HG03039 (cell line): ENCODE measurements at regions not wholly inside any gene's neighbourhood (a gene's known extent, or its start where the extent isn't known, plus 50 kb on each side); places are given as distances from the start of the nearest gene placed in this dataset.
"Not testable (repeated sequence)": the region's sequence is repeated elsewhere in the genome, so short reads cannot be mapped to it uniquely, and the experiment has no call there.

Experiments used
- ATAC-seq: cut with Tn5 transposase; IDR thresholded peaks from one replicate; pipeline ENCODE4 v1.9.1; 2021; ENCODE audit warnings: mild to moderate bottlenecking, moderate library complexity; ENCODE audit not compliant: unreplicated experiment

GRCh38 chr1:166488327-166488726 is 321.5 kb upstream of the FAM78B start:
- no peak for ATAC-seq

GRCh38 chr1:166489356-166489669 is 322.5 kb upstream of the FAM78B start:
- ATAC-seq, result no peak

GRCh38 chr1:166489670-166490436 is 323.1 kb upstream of the FAM78B start:
- peak; percentile 70 for ATAC-seq

GRCh38 chr1:166490437-166490991 is 323.7 kb upstream of the FAM78B start:
- ATAC-seq, result peak; percentile 60

GRCh38 chr1:166493765-166494164 is 327.0 kb upstream of the FAM78B start:
- not testable (repeated sequence) for ATAC-seq

GRCh38 chr1:166507347-166507746 is 331.9 kb upstream of the POGK start:
- no peak for ATAC-seq

- no peak for ATAC-seq
Observed at GRCh38 chr1:166511761-166512160, 327.5 kb upstream of the POGK start.

GRCh38 chr1:166514067-166514466 is 325.2 kb upstream of the POGK start:
- ATAC-seq, result no peak

GRCh38 chr1:166527752-166528151 is 311.5 kb upstream of the POGK start:
- no peak for ATAC-seq

GRCh38 chr1:166538646-166539045 is 300.6 kb upstream of the POGK start:
- ATAC-seq, result no peak

GRCh38 chr1:166544036-166544435 is 295.2 kb upstream of the POGK start:
- no peak for ATAC-seq

- no peak for ATAC-seq
Observed at GRCh38 chr1:166544561-166544960, 294.7 kb upstream of the POGK start.

- ATAC-seq, result no peak
Observed at GRCh38 chr1:166552706-166553105, 286.6 kb upstream of the POGK start.

- ATAC-seq, result no peak
Observed at GRCh38 chr1:166570954-166571353, 268.3 kb upstream of the POGK start.

- ATAC-seq, result no peak
Observed at GRCh38 chr1:166573199-166573598, 266.1 kb upstream of the POGK start.

- no peak for ATAC-seq
Observed at GRCh38 chr1:166579557-166580501, 259.4 kb upstream of the POGK start.

- no peak for ATAC-seq
Observed at GRCh38 chr1:166588741-166589140, 250.5 kb upstream of the POGK start.

GRCh38 chr1:166590161-166590560 is 249.1 kb upstream of the POGK start:
- no peak for ATAC-seq

- ATAC-seq, result no peak
Observed at GRCh38 chr1:166594646-166595045, 244.6 kb upstream of the POGK start.

- ATAC-seq, result no peak
Observed at GRCh38 chr1:166597516-166597915, 241.8 kb upstream of the POGK start.

- no peak for ATAC-seq
Observed at GRCh38 chr1:166600574-166600973, 238.7 kb upstream of the POGK start.
